Astrocyte (in vitro differentiated cells and primary cell): ENCODE measurements at regions not wholly inside any gene's neighbourhood (a gene's known extent, or its start where the extent isn't known, plus 50 kb on each side); places are given as distances from the start of the nearest gene placed in this dataset.

ENCODE experiments used
- DNase-seq: peaks from one replicate; pipeline ENCODE4 v3.0.0-alpha.2; 2010; ENCODE audit warnings: low read depth
- FAIRE-seq: peaks from 2 replicates; lab custom pipeline; 2011; peaks lifted over from hg19 to GRCh38; lab: Jason Lieb, UNC
- H2AFZ ChIP-seq: 2 replicates; pipeline ENCODE4 v1.6.0; 2012; ENCODE audit warnings: low read depth, low read length, inconsistent platforms
- H3K27ac ChIP-seq: 2 replicates; pipeline ENCODE4 v1.5.1; 2011; ENCODE audit warnings: low read depth, low read length, inconsistent platforms
- H3K27me3 ChIP-seq: 2 replicates; pipeline ENCODE4 v1.6.0; 2011; ENCODE audit warnings: low read length, inconsistent platforms; ENCODE audit not compliant: insufficient read depth
- H3K36me3 ChIP-seq: 2 replicates; pipeline ENCODE4 v1.5.1; 2011; ENCODE audit warnings: low read length, inconsistent platforms; ENCODE audit not compliant: insufficient read depth
- H3K4me1 ChIP-seq: 2 replicates; pipeline ENCODE4 v1.5.1; 2011; ENCODE audit warnings: low read length, inconsistent platforms; ENCODE audit not compliant: insufficient read depth
- H3K4me2 ChIP-seq: 2 replicates; pipeline ENCODE4 v1.6.0; 2012; ENCODE audit warnings: low read length, inconsistent platforms
- H3K4me3 ChIP-seq: 2 replicates; pipeline ENCODE4 v1.5.1; 2011; ENCODE audit warnings: low read depth, mild to moderate bottlenecking, low read length, inconsistent platforms; ENCODE audit not compliant: insufficient read depth
- H3K79me2 ChIP-seq: 2 replicates; pipeline ENCODE4 v1.6.0; 2012; ENCODE audit warnings: mild to moderate bottlenecking, low read length, inconsistent platforms; ENCODE audit not compliant: insufficient read depth
- H3K9ac ChIP-seq: 2 replicates; pipeline ENCODE4 v1.6.0; 2012; ENCODE audit warnings: mild to moderate bottlenecking, low read length, inconsistent platforms
- H3K9me3 ChIP-seq: 2 replicates; pipeline ENCODE4 v1.5.1; 2012; ENCODE audit warnings: low read depth, mild to moderate bottlenecking, low read length, inconsistent platforms; ENCODE audit not compliant: insufficient read depth
- H4K20me1 ChIP-seq: 2 replicates; pipeline ENCODE4 v1.6.0; 2012; ENCODE audit warnings: low read length, inconsistent platforms; ENCODE audit not compliant: insufficient read depth
- H3K27ac Mint-ChIP-seq: one replicate; pipeline ENCODE4 v1.8.0; 2021; ENCODE audit warnings: mild to moderate bottlenecking, mixed read lengths; ENCODE audit not compliant: unreplicated experiment
- H3K27me3 Mint-ChIP-seq: one replicate; pipeline ENCODE4 v1.8.0; 2021; ENCODE audit warnings: low read depth, mixed read lengths; ENCODE audit not compliant: unreplicated experiment
- H3K36me3 Mint-ChIP-seq: one replicate; pipeline ENCODE4 v1.8.0; 2021; ENCODE audit warnings: low read depth, mixed read lengths; ENCODE audit not compliant: unreplicated experiment
- H3K4me1 Mint-ChIP-seq: one replicate; pipeline ENCODE4 v1.8.0; 2021; ENCODE audit warnings: low read depth, mixed read lengths; ENCODE audit not compliant: unreplicated experiment
- H3K4me3 Mint-ChIP-seq: one replicate; pipeline ENCODE4 v1.8.0; 2021; ENCODE audit warnings: mild to moderate bottlenecking, moderate library complexity, mixed read lengths; ENCODE audit not compliant: unreplicated experiment
- H3K9me3 Mint-ChIP-seq: one replicate; pipeline ENCODE4 v1.8.0; 2021; ENCODE audit warnings: mild to moderate bottlenecking, mixed read lengths; ENCODE audit not compliant: unreplicated experiment
- CTCF ChIP-seq: IDR thresholded peaks from 2 replicates; pipeline ENCODE4 v1.5.1; 2011; ENCODE audit warnings: low read depth, mild to moderate bottlenecking, inconsistent platforms, low read length, moderate library complexity; ENCODE audit not compliant: insufficient read depth
- EZH2 ChIP-seq: IDR thresholded peaks from 2 replicates; pipeline ENCODE4 v1.6.1; 2012; ENCODE audit warnings: mild to moderate bottlenecking, low read length, inconsistent platforms; ENCODE audit not compliant: insufficient read depth

- Mint-ChIP-seq H3K4me3 (no peak overlapping the region), H3K27ac (no peak overlapping the region), H3K4me1 (peaks cover 6% of the 10 kb centered on the region), H3K36me3 (no peaks in the 10 kb centered on the region), H3K27me3 (no peaks in the 10 kb centered on the region), H3K9me3 (peaks cover 2% of the 10 kb centered on the region)
- Histone ChIP-seq H3K4me1 (no peaks in the 10 kb centered on the region), H3K9ac (no peak overlapping the region), H3K79me2 (no peaks in the 10 kb centered on the region), H3K4me2 (no peak overlapping the region), H3K27me3 (no peaks in the 10 kb centered on the region), H3K36me3 (no peaks in the 10 kb centered on the region), H4K20me1 (no peaks in the 10 kb centered on the region), H2AFZ (no peak overlapping the region), H3K9me3 (no peaks in the 10 kb centered on the region), H3K27ac (no peak overlapping the region), H3K4me3 (no peak overlapping the region)
- no peak for TF ChIP-seq CTCF
- no peak for TF ChIP-seq EZH2
- FAIRE-seq: no peak
- DNase-seq: no peak
Observed at GRCh38 chr16:73996624-73997339, 299.8 kb upstream of the PSMD7 start.

GRCh38 chr16:73993878-73994277 lies 302.7 kb upstream of the PSMD7 start:
- peaks cover 6% of the 10 kb centered on the region for H3K4me1 Mint-ChIP-seq
- H3K9me3 Mint-ChIP-seq: peaks cover 2% of the 10 kb centered on the region
- no peak overlapping the region for H3K27ac Mint-ChIP-seq
- no peaks in the 10 kb centered on the region for H3K27me3 Mint-ChIP-seq
- H3K79me2 ChIP-seq: no peaks in the 10 kb centered on the region
- TF ChIP-seq CTCF: no peak
- no peak for TF ChIP-seq EZH2
- H3K4me2 ChIP-seq: no peak overlapping the region
- no peak overlapping the region for H3K27ac ChIP-seq
- no peaks in the 10 kb centered on the region for H4K20me1 ChIP-seq
- H3K4me3 ChIP-seq: no peak overlapping the region
- H3K9ac ChIP-seq: no peak overlapping the region
- H3K4me3 Mint-ChIP-seq: no peak overlapping the region
- no peaks in the 10 kb centered on the region for H3K27me3 ChIP-seq
- no peaks in the 10 kb centered on the region for H3K4me1 ChIP-seq
- H3K9me3 ChIP-seq: no peaks in the 10 kb centered on the region
- H3K36me3 Mint-ChIP-seq: no peaks in the 10 kb centered on the region
- no peaks in the 10 kb centered on the region for H3K36me3 ChIP-seq
- H2AFZ ChIP-seq: no peak overlapping the region
- FAIRE-seq: no peak
- DNase-seq: no peak

- peaks cover 7% of the 10 kb centered on the region for H3K9me3 Mint-ChIP-seq
- no peak overlapping the region for H3K27ac Mint-ChIP-seq
- no peaks in the 10 kb centered on the region for H3K27me3 Mint-ChIP-seq
- Histone ChIP-seq H3K27me3 (no peaks in the 10 kb centered on the region), H3K4me3 (no peak overlapping the region), H3K9me3 (peaks cover 4% of the 10 kb centered on the region), H2AFZ (no peak overlapping the region), H3K36me3 (no peaks in the 10 kb centered on the region), H3K27ac (no peak overlapping the region), H3K79me2 (no peaks in the 10 kb centered on the region), H3K4me1 (no peaks in the 10 kb centered on the region), H3K4me2 (no peak overlapping the region), H3K9ac (no peak overlapping the region), H4K20me1 (no peaks in the 10 kb centered on the region)
- DNase-seq: no peak
- H3K36me3 Mint-ChIP-seq: no peaks in the 10 kb centered on the region
- no peak overlapping the region for H3K4me3 Mint-ChIP-seq
- no peak for FAIRE-seq
- no peak for TF ChIP-seq EZH2
- no peak for TF ChIP-seq CTCF
- H3K4me1 Mint-ChIP-seq: no peaks in the 10 kb centered on the region
Observed at GRCh38 chr16:73978407-73978784, 318.2 kb upstream of the PSMD7 start.
